ENCODE measurements at regions not wholly inside any gene's neighbourhood (a gene's known extent, or its start where the extent isn't known, plus 50 kb on each side); places are given as distances from the start of the nearest gene placed in this dataset.
"Not testable (repeated sequence)": the region's sequence is repeated elsewhere in the genome, so short reads cannot be mapped to it uniquely, and the experiment has no call there.

DNA sequence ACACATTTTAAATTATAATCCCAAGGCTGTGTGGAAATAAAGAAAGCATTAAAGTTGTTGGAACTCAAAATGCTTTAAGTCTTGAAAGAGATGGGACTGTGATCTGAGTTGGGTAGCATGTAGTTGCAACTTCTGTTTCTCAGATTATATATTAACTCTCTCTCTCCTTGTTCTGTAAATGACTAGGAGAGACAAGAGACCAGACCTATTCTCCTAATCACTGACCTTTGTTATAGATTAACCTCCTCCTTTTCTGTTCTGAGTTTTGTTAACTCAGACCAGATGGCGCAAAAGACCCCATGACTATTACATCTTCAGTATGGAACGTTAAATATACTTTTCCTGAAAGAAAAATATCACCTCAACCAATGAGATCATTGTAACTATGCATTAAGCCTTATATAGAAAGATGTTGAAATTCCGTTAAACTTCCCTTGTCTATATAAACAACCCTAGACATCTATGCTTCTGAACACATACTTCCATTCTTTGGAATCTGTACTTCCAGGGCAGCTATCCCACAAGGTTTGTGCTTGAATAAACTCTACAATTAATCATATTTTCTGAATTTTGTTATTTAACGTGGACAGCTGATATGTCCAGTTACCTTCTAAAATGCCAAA, 143.5 kb upstream of the TRIM24 start:
- POLR2A ChIA-PET, result no interaction called here
- peaks cover 5% of the 10 kb centered on the region for H3K4me1 Mint-ChIP-seq
- H3K27me3 Mint-ChIP-seq, result peaks cover 9% of the 10 kb centered on the region
- H3K4me3 Mint-ChIP-seq, result no peak overlapping the region
- no peak overlapping the region for H3K27ac Mint-ChIP-seq
- H3K36me3 Mint-ChIP-seq (ENCODE audit: low read depth), result no peaks in the 10 kb centered on the region
- CTCF ChIA-PET, result no interaction called here
- H3K9me3 Mint-ChIP-seq, result no peaks in the 10 kb centered on the region
- no peak for DNase-seq

GRCh38 chr7:138317044-138317596, 142.9 kb upstream of the TRIM24 start:
- Mint-ChIP-seq H3K9me3 (no peaks in the 10 kb centered on the region), H3K4me1 (peaks cover 5% of the 10 kb centered on the region), H3K36me3 (ENCODE audit: low read depth) (no peaks in the 10 kb centered on the region), H3K27ac (no peak overlapping the region), H3K27me3 (peaks cover 9% of the 10 kb centered on the region), H3K4me3 (no peak overlapping the region)
- CTCF ChIA-PET, result no interaction called here
- no peak for DNase-seq
- POLR2A ChIA-PET, result no interaction called here

- ChIA-PET POLR2A (no interaction called here), CTCF (interaction anchor here (0.6 kb wide), 1 partner anchor 1429 kb away, joined by 4 read pairs; no protein-coding TSS in a partner anchor)
- DNase-seq, result no peak
- Mint-ChIP-seq H3K4me1 (no peaks in the 10 kb centered on the region), H3K9me3 (peaks cover 5% of the 10 kb centered on the region), H3K27me3 (peaks cover under 1% of the 10 kb centered on the region), H3K27ac (no peak overlapping the region), H3K36me3 (ENCODE audit: low read depth) (no peaks in the 10 kb centered on the region), H3K4me3 (no peak overlapping the region)
Measured at GRCh38 chr7:138324941-138325340, 135.1 kb upstream of the TRIM24 start.

DNA sequence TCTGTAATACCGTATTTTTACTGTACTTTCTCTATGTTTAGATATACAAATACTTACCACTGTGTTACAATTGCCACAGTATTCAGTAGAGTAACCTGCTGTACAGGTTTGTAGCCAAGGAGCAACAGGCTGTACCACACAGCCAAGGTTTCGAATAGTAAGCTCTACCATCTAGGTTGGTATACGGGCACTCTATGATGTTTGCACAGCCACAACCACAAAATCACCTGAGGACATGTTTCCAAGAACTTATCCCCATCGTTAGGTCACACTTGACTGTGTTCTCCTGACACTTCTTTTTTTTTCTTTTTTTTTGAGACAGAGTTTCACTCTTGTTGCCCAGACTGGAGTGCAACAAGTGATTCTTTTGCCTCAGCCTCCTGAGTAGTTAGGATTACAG, 134.6 kb upstream of the TRIM24 start:
- Mint-ChIP-seq H3K27me3 (no peaks in the 10 kb centered on the region), H3K4me1 (no peaks in the 10 kb centered on the region), H3K27ac (no peak overlapping the region), H3K9me3 (peaks cover 5% of the 10 kb centered on the region), H3K4me3 (no peak overlapping the region), H3K36me3 (ENCODE audit: low read depth) (no peaks in the 10 kb centered on the region)
- ChIA-PET POLR2A (no interaction called here), CTCF (interaction anchor here (0.7 kb wide), 1 partner anchor 278 kb away, joined by 3 read pairs; no protein-coding TSS in a partner anchor)
- DNase-seq, result no peak

- no peaks in the 10 kb centered on the region for H3K27me3 Mint-ChIP-seq
- no peak for DNase-seq
- no peak overlapping the region for H3K27ac Mint-ChIP-seq
- ChIA-PET CTCF (no interaction called here), POLR2A (no interaction called here)
- no peaks in the 10 kb centered on the region for H3K36me3 Mint-ChIP-seq (ENCODE audit: low read depth)
- H3K4me3 Mint-ChIP-seq, result no peak overlapping the region
- H3K4me1 Mint-ChIP-seq, result no peaks in the 10 kb centered on the region
- peaks cover 10% of the 10 kb centered on the region for H3K9me3 Mint-ChIP-seq
Measured at GRCh38 chr7:138328215-138328614, 131.8 kb upstream of the TRIM24 start.

DNA sequence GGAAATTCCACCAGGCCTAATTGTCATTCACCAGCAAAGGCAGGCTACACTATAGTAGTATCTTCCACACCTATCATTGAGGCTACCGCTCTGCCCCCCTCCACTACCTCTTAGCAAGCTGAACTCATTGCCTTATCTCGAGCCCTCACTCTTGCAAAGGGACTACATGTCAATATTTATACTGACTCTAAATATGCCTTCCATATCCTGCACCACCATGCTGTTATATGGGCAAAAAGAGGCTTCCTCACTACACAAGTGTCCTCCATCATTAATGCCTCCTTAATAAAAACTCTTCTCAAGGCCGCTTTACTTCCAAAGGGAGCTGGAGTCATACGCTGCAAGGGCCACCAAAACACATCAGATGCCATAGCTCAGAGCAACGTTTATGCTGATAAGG, 127.2 kb upstream of the TRIM24 start:
- CTCF ChIA-PET, result interaction anchor here (0.6 kb wide), 1 partner anchor 14 kb away, joined by 4 read pairs; no protein-coding TSS in a partner anchor
- DNase-seq; H3K27me3 Mint-ChIP-seq; H3K9me3 Mint-ChIP-seq; H3K4me1 Mint-ChIP-seq; H3K4me3 Mint-ChIP-seq; H3K27ac Mint-ChIP-seq; H3K36me3 Mint-ChIP-seq (ENCODE audit: low read depth); POLR2A ChIA-PET: not testable (repeated sequence)

DNA sequence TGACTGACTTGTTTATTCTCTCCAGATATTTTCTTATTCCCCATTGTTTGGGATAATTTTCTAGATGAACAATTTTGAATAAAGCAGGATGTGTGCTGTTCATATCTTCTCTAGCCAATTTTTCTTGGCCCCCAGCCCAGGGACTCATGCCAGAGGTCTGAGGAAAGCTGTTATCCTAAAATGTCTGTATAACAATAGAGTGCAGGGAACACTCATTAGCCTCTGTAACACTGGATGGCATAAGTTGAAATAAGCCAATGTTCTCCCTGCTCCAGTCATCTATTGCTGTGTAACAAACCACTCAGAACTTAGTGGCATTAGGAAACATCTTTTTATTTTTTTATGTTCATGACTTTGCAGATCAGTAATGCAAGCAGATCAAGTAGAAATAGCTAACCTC, 121.7 kb upstream of the TRIM24 start:
- H3K4me1 Mint-ChIP-seq, result no peaks in the 10 kb centered on the region
- no peak overlapping the region for H3K27ac Mint-ChIP-seq
- POLR2A ChIA-PET, result no interaction called here
- DNase-seq, result no peak
- no peaks in the 10 kb centered on the region for H3K36me3 Mint-ChIP-seq (ENCODE audit: low read depth)
- CTCF ChIA-PET, result no interaction called here
- H3K4me3 Mint-ChIP-seq, result no peak overlapping the region
- H3K27me3 Mint-ChIP-seq, result no peaks in the 10 kb centered on the region
- H3K9me3 Mint-ChIP-seq, result peaks cover 21% of the 10 kb centered on the region

DNA sequence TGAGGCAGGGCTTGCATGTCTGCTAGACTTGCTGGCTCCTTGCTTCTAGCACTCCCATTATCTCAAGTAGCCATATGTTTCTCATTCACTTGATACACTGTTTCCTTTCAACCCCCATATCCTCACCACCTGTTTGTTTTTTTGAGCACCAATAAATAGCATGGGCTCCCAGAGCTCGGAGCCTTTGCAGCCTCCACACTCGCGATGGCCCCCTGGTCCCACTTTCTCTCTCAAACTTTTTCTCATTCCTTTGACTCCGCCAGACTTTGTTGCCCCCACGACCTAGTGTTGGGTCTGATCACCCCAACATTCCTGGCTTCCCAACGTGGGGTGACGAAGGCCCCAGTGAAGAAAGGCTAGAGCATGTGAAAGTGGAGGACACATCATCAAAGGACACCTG, 120.8 kb upstream of the TRIM24 start:
- not testable (repeated sequence) for H3K4me1 Mint-ChIP-seq

DNA sequence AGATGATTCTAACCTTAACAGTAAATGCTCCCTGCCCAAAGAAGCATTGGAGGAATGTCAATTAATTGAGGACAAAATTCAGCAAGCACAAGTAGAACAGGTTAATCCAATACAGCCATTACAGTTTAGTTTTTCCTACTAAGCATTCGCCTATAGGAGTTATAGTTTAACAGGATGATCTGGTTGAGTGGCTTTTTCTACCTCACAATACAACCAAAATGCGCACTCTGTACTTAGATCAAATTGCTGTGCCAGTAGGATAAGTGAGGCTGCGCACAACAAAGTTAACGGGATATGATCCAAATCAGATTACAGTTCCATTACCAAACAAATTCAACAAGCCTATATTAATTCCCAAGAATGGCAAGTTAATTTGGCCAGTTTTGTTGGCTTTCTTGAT, 117.1 kb upstream of the TRIM24 start:
- Mint-ChIP-seq H3K4me1 (no peaks in the 10 kb centered on the region), H3K27me3 (no peaks in the 10 kb centered on the region), H3K36me3 (ENCODE audit: low read depth) (no peaks in the 10 kb centered on the region), H3K4me3 (no peak overlapping the region), H3K27ac (no peak overlapping the region), H3K9me3 (peaks cover 35% of the 10 kb centered on the region)
- ChIA-PET CTCF (no interaction called here), POLR2A (no interaction called here)
- no peak for DNase-seq

More for the DNA sequence above, 120.8 kb upstream of the TRIM24 start:
- POLR2A ChIA-PET; H3K36me3 Mint-ChIP-seq (ENCODE audit: low read depth); DNase-seq; H3K4me3 Mint-ChIP-seq; CTCF ChIA-PET; H3K27me3 Mint-ChIP-seq; H3K27ac Mint-ChIP-seq: not testable (repeated sequence)
- peaks cover 23% of the 10 kb centered on the region for H3K9me3 Mint-ChIP-seq

- POLR2A ChIA-PET, result no interaction called here
- no peak for DNase-seq
- H3K27ac Mint-ChIP-seq, result no peak overlapping the region
- H3K4me1 Mint-ChIP-seq, result no peaks in the 10 kb centered on the region
- no peaks in the 10 kb centered on the region for H3K27me3 Mint-ChIP-seq
- peaks cover 26% of the 10 kb centered on the region for H3K9me3 Mint-ChIP-seq
- no peak overlapping the region for H3K4me3 Mint-ChIP-seq
- CTCF ChIA-PET, result no interaction called here
- H3K36me3 Mint-ChIP-seq (ENCODE audit: low read depth), result no peaks in the 10 kb centered on the region
Measured at GRCh38 chr7:138345567-138345966, 114.5 kb upstream of the TRIM24 start.

DNA sequence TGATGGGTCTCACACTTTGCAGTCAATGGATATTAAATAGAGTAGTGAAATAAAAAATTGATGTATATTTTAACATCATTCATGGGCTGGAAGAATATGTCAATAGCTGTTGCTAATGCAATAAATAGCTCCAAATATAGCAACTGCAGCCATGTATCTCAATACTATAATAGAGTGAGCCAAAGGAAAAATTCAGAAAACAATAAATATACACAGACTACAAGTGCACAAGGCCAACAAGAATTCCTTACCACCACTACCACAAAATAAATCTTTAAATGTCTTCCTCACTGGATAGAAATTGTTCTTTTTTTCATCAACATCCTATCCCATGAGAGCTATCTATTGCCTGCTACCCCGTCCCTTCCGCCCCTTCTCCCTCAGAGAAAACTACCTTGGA, 113.1 kb upstream of the TRIM24 start:
- H3K9me3 Mint-ChIP-seq, result peaks cover 25% of the 10 kb centered on the region
- H3K4me3 Mint-ChIP-seq, result no peak overlapping the region
- H3K27me3 Mint-ChIP-seq, result no peaks in the 10 kb centered on the region
- no peak for DNase-seq
- POLR2A ChIA-PET, result no interaction called here
- CTCF ChIA-PET, result interaction anchor here (0.9 kb wide), 1 partner anchor 15 kb away, joined by 4 read pairs; no protein-coding TSS in a partner anchor
- no peaks in the 10 kb centered on the region for H3K36me3 Mint-ChIP-seq (ENCODE audit: low read depth)
- no peak overlapping the region for H3K27ac Mint-ChIP-seq
- no peaks in the 10 kb centered on the region for H3K4me1 Mint-ChIP-seq

DNA sequence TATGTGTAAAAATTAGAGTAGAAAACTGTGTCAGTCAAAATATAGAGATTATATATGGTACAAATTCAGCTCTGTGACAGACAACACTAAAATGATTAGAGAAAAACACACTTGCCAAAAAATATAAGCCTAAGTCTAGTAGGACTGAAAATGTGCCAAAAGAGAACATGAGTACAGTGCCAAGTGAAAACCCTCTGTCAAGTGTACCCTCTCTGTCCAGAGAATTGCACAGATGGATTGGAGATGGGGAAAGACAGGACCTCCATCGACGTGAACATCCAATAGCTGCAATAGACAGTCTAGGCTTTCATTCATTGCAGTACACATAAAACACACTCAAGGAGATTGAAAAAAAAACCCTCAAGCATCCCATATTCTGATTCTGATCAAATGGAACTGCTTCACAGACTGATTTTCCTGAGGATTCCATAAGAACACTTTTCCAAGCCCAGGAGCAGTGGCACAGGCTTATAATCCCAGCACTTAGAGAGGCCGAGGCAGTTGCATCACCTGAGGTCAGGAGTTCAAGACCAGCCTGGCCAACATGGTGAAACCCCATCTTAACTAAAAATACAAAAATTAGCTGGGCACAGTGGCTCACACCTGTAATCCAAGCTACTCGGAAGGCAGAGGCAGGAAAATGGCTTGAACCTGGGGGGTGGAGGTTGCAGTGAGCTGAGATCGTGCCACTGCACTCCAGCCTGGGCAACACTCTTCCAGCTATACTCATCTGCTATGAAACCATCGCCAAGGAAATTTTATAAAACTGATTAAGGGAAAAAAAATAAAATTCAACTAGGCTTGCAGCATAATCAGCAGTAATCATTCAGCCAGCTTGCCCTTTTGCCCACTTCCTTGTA, 110.0 kb upstream of the TRIM24 start:
- no peaks in the 10 kb centered on the region for H3K36me3 Mint-ChIP-seq (ENCODE audit: low read depth)
- DNase-seq, result no peak
- POLR2A ChIA-PET, result no interaction called here
- H3K27me3 Mint-ChIP-seq, result no peaks in the 10 kb centered on the region
- H3K9me3 Mint-ChIP-seq, result peaks cover 16% of the 10 kb centered on the region
- H3K4me1 Mint-ChIP-seq, result no peaks in the 10 kb centered on the region
- H3K27ac Mint-ChIP-seq, result no peak overlapping the region
- H3K4me3 Mint-ChIP-seq, result no peak overlapping the region
- CTCF ChIA-PET, result no interaction called here

- POLR2A ChIA-PET, result no interaction called here
- H3K27ac Mint-ChIP-seq, result no peak overlapping the region
- no peak overlapping the region for H3K4me3 Mint-ChIP-seq
- H3K4me1 Mint-ChIP-seq, result no peaks in the 10 kb centered on the region
- no peaks in the 10 kb centered on the region for H3K27me3 Mint-ChIP-seq
- H3K9me3 Mint-ChIP-seq, result peaks cover 14% of the 10 kb centered on the region
- CTCF ChIA-PET, result no interaction called here
- no peaks in the 10 kb centered on the region for H3K36me3 Mint-ChIP-seq (ENCODE audit: low read depth)
- DNase-seq, result no peak
Measured at GRCh38 chr7:138350701-138351357, 109.2 kb upstream of the TRIM24 start.

All from activated CD4-positive, alpha-beta T cell treated with anti-CD3 and anti-CD28 coated beads, Interleukin-2, amount 10 ng/mL, durations not matched to agents 7 days and 5 days (primary cell).